ENCODE measurements at regions not wholly inside any gene's neighbourhood (a gene's known extent, or its start where the extent isn't known, plus 50 kb on each side); places are given as distances from the start of the nearest gene placed in this dataset.

DNA sequence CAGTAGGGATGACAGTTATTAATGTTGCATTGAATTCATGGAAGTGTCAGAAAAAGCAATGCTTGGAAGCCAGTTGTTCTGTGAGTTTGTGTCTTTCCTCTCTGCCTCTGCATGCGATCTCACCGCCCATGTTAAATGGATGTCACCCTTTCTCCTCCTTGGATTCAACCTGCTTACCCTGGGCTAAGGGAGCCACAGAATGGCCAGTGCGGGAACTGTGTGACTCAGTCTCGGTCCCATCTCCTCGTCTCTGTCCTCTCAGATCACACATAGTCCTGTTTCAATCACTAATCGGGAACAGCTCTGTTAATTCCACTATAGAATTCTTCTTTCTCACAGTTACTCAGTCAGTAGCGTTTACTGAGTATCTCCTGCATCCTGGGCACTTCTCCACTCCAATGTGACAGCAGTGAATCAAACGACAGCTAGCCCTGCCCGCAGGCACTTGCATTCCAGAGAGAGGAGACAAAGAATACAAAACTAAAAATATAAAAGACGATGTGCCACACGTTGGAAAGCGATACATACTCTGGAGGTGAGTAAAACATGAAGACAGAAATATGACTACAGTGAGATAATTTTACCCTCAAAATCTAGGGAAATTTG, 53.6 kb upstream of the TLR3 start:
- H3K9me3 ChIP-seq: peaks cover 0 to 6% (median 0%) of the 10 kb centered on the region in 12 donors
- no peaks in the 10 kb centered on the region for H3K27me3 ChIP-seq
- 53 to 60% (median 57%) methylated on average over 12 of the region's 12 CpGs for WGBS, 4 donors
- H3K4me1 ChIP-seq: peaks cover 0 to 20% (median 2%) of the 10 kb centered on the region in 12 donors
- DNase-seq: peak in 3 of 5 donors; percentile 39 to 74 (median 61)
- peak; percentile 63 to 85 (median 81) for ATAC-seq
- H3K4me3 ChIP-seq: peak overlapping the region in 2 of 12 donors; percentile 19 to 20
- intact Hi-C loops (cut with DNase I): loop anchor here in 7 of 10 donors (5.0 to 10.0 kb wide), 8 partner anchors 121 to 373 kb away; no protein-coding TSS in a partner anchor
- TF ChIP-seq POLR2A (IDR thresholded peaks at IDR 0.05): no peak
- TF ChIP-seq, protein P1, sequence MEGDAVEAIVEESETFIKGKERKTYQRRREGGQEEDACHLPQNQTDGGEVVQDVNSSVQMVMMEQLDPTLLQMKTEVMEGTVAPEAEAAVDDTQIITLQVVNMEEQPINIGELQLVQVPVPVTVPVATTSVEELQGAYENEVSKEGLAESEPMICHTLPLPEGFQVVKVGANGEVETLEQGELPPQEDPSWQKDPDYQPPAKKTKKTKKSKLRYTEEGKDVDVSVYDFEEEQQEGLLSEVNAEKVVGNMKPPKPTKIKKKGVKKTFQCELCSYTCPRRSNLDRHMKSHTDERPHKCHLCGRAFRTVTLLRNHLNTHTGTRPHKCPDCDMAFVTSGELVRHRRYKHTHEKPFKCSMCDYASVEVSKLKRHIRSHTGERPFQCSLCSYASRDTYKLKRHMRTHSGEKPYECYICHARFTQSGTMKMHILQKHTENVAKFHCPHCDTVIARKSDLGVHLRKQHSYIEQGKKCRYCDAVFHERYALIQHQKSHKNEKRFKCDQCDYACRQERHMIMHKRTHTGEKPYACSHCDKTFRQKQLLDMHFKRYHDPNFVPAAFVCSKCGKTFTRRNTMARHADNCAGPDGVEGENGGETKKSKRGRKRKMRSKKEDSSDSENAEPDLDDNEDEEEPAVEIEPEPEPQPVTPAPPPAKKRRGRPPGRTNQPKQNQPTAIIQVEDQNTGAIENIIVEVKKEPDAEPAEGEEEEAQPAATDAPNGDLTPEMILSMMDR (IDR thresholded peaks at IDR 0.05): peak in 5 of 12 donors; percentile 10 to 38 (median 19)
- H3K36me3 ChIP-seq: no peaks in the 10 kb centered on the region
- peak overlapping the region in 10 of 12 donors; percentile 27 to 83 (median 73) for H3K27ac ChIP-seq

DNA sequence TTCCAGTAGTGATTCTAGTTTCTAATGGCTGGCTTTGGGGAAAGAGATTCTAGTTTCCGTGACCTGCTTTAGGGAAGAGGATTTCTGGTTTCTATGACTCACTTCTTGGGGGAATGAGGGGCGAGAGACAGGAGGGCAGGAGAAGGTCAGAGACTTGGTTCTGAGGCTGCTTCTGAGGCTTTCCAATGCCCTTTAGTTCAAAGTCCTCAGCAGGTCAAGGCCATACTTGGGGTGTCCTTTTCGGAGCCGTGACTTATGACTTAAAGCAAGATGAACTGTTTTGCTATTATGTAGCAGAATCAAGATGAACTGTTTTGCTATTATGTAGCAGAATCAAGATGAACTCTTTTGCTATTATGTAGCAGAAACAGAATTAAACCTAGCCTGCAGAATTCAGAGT, 52.2 kb upstream of the TLR3 start:
- Histone ChIP-seq H3K4me3 (no peak overlapping the region), H3K27ac (peak overlapping the region in 7 of 12 donors; percentile 1 to 83 (median 61)), H3K4me1 (peaks cover 0 to 33% (median 5%) of the 10 kb centered on the region in 12 donors), H3K27me3 (no peaks in the 10 kb centered on the region), H3K36me3 (no peaks in the 10 kb centered on the region), H3K9me3 (peaks cover 0 to 6% (median 0%) of the 10 kb centered on the region in 12 donors)
- 76 to 98% (median 92%) methylated on average over 4 of the region's 4 CpGs for WGBS, 4 donors
- TF ChIP-seq, protein P1 (IDR thresholded peaks at IDR 0.05): no peak
- TF ChIP-seq POLR2A (IDR thresholded peaks at IDR 0.05): no peak
- no peak for DNase-seq
- intact Hi-C loops (cut with DNase I): loop anchor here in 7 of 10 donors (5.0 to 10.0 kb wide), 8 partner anchors 122 to 374 kb away; no protein-coding TSS in a partner anchor
- ATAC-seq: no peak

DNA sequence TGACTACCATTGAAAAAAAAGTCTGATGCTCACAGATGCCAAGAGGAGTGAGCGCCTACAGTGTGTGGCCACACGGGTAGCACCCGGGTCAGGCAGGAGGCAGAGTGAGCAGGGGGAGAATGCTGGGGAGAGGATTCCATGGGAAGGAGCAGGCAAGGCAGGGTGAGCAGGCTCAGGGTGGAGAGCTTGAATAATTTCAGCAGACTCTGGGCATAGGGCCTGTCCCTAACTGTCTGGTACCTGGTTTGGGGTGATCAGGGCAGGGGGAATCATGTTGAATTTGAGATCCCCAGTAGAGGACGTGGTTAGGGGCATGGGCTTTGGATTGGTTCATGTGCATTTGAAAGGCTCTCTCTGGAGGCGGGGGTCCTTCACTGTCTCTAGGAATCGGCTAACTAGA, 51.2 kb upstream of the TLR3 start:
- Histone ChIP-seq H3K27ac (peak overlapping the region in 1 of 12 donors; percentile 8), H3K36me3 (no peaks in the 10 kb centered on the region), H3K9me3 (peaks cover 0 to 6% (median 0%) of the 10 kb centered on the region in 12 donors), H3K27me3 (no peaks in the 10 kb centered on the region), H3K4me3 (no peak overlapping the region), H3K4me1 (peaks cover 0 to 29% (median 5%) of the 10 kb centered on the region in 12 donors)
- WGBS, 4 donors: 93 to 95% (median 94%) methylated on average over 6 of the region's 6 CpGs
- no peak for ATAC-seq
- intact Hi-C loops (cut with DNase I): loop anchor here in 7 of 10 donors (5.0 to 10.0 kb wide), 8 partner anchors 123 to 376 kb away; no protein-coding TSS in a partner anchor
- TF ChIP-seq, protein P1 (IDR thresholded peaks at IDR 0.05): no peak
- no peak for TF ChIP-seq POLR2A (IDR thresholded peaks at IDR 0.05)
- no peak for DNase-seq

DNA sequence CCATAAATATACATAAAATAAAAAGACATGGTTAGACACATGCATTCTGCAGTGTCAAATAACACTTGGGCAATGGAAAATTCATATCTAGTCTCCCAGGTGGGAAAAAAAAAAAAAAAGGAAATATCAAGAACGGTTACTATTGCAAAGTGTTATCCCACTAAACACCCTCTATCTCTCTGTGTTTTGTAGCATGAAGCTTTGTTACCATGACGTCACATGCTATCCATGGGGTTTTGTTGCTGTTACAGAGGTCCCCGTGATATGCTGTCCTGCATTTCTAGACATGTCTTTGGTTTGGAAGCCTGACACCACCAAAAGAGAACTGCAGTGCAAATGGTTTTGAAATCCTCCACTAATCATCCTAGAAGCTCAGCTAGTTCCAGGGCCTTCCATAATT, 50.7 kb upstream of the TLR3 start:
- no peaks in the 10 kb centered on the region for H3K27me3 ChIP-seq
- H3K9me3 ChIP-seq: peaks cover 0 to 6% (median 0%) of the 10 kb centered on the region in 12 donors
- TF ChIP-seq POLR2A (IDR thresholded peaks at IDR 0.05): no peak
- TF ChIP-seq, protein P1 (IDR thresholded peaks at IDR 0.05): no peak
- H3K27ac ChIP-seq: peak overlapping the region in 1 of 12 donors; percentile 8
- 54 to 61% (median 57%) methylated on average over 3 of the region's 3 CpGs for WGBS, 4 donors
- peaks cover 0 to 25% (median 5%) of the 10 kb centered on the region in 12 donors for H3K4me1 ChIP-seq
- no peak overlapping the region for H3K4me3 ChIP-seq
- intact Hi-C loops (cut with DNase I): loop anchor here in 7 of 10 donors (5.0 to 10.0 kb wide), 8 partner anchors 123 to 376 kb away; no protein-coding TSS in a partner anchor
- H3K36me3 ChIP-seq: no peaks in the 10 kb centered on the region
- DNase-seq: no peak
- no peak for ATAC-seq

Measured in heart left ventricle (tissue), 16 donors.